NB4 (cell line): ENCODE measurements at regions not wholly inside any gene's neighbourhood (a gene's known extent, or its start where the extent isn't known, plus 50 kb on each side); places are given as distances from the start of the nearest gene placed in this dataset.
"Not testable (repeated sequence)": the region's sequence is repeated elsewhere in the genome, so short reads cannot be mapped to it uniquely, and the experiment has no call there.

Source experiments
- DNase-seq: peaks from one replicate; pipeline ENCODE4 v3.0.0; 2010; ENCODE audit warnings: low read depth
- H3K4me3 ChIP-seq: one replicate; pipeline ENCODE4 v1.5.1; 2011; ENCODE audit warnings: mild to moderate bottlenecking, low read depth, low read length, moderate library complexity
- MAX ChIP-seq: IDR thresholded peaks from 2 replicates; pipeline ENCODE4 v1.6.1; 2011; ENCODE audit warnings: low read depth, low read length
- MYC ChIP-seq: IDR thresholded peaks from 2 replicates; pipeline ENCODE4 v1.6.1; 2011; ENCODE audit warnings: low read depth, low read length
- POLR2A ChIP-seq: IDR thresholded peaks from 2 replicates; pipeline ENCODE4 v1.6.1; 2011; ENCODE audit warnings: mild to moderate bottlenecking; ENCODE audit not compliant: insufficient read length; ENCODE audit errors: extremely low read depth
- TF ChIP-seq, protein P1 (sequence below): IDR thresholded peaks from one replicate; pipeline ENCODE4 v1.5.1; 2012; ENCODE audit warnings: low read depth, low read length

DNA sequence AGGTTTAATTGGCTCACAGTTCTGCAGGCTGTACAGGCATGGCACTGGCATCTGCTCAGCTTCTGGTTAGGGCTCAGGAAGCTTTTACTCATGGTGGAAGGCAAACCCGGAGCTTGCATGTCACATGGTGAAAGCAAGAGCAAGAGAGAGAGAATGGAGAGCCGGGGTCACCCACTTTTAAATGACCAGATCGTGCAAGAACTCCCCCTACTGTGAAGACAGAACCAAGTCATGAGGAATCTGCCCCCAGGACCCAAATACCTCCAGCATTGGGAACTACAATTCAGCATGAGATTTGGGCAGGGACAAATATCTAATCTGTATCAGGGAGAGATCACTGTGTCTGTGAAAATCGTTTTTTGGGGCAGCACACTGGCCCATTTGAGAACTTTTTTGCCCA, 110.0 kb upstream of the MYO3A start:
- DNase-seq = no peak
- TF ChIP-seq MYC = no peak
- TF ChIP-seq, protein P1, sequence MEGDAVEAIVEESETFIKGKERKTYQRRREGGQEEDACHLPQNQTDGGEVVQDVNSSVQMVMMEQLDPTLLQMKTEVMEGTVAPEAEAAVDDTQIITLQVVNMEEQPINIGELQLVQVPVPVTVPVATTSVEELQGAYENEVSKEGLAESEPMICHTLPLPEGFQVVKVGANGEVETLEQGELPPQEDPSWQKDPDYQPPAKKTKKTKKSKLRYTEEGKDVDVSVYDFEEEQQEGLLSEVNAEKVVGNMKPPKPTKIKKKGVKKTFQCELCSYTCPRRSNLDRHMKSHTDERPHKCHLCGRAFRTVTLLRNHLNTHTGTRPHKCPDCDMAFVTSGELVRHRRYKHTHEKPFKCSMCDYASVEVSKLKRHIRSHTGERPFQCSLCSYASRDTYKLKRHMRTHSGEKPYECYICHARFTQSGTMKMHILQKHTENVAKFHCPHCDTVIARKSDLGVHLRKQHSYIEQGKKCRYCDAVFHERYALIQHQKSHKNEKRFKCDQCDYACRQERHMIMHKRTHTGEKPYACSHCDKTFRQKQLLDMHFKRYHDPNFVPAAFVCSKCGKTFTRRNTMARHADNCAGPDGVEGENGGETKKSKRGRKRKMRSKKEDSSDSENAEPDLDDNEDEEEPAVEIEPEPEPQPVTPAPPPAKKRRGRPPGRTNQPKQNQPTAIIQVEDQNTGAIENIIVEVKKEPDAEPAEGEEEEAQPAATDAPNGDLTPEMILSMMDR = no peak
- TF ChIP-seq POLR2A = no peak
- no peak for TF ChIP-seq MAX
- no peak overlapping the region for H3K4me3 ChIP-seq

GRCh38 chr10:25828475-25828874, 105.6 kb upstream of the MYO3A start:
- TF ChIP-seq MYC (no peak), MAX (no peak), POLR2A (no peak)
- TF ChIP-seq, protein P1 = no peak
- DNase-seq = no peak
- no peak overlapping the region for H3K4me3 ChIP-seq

DNA sequence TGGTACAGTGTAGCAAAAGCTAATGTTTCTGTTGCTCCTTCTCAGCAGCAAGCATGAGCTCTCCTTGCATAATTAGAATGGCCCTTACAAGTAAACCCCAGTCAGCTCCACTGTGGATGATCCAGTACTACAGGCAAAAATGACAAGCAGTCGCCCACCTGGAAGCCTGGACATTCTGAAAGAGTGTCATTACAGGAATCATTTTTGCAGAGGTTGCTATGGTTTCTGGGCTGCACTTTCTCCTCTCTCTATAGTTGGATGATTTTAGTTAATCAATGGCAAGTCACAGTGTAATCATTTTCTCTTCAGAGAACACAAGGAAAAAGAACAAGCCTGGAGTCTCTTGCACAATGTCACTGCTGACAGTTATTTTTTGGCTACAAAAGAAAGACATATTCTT, 102.9 kb upstream of the MYO3A start:
- TF ChIP-seq, protein P1 = no peak
- TF ChIP-seq MAX (no peak), MYC (no peak), POLR2A (no peak)
- no peak for DNase-seq
- H3K4me3 ChIP-seq = no peak overlapping the region

- TF ChIP-seq, protein P1 = no peak
- no peak for TF ChIP-seq POLR2A
- no peak for TF ChIP-seq MAX
- no peak for TF ChIP-seq MYC
- no peak overlapping the region for H3K4me3 ChIP-seq
- no peak for DNase-seq
Observed at GRCh38 chr10:25839683-25840082, 94.3 kb upstream of the MYO3A start.

DNA sequence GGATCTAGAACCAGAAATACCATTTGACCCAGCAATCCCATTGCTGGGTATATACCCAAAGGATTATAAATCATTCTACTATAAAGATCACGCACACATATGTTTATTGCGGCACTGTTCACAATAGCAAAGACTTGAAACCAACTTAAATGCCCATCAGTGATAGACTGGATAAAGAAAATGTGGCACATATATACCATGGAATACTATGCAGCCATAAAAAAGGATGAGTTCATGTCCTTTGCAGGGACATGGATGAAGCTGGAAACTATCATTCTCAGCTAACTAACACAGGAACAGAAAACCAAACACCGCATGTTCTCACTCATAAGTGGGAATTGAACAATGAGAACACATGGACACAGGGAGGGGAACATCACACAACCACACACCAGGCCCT, 93.2 kb upstream of the MYO3A start:
- DNase-seq, H3K4me3 ChIP-seq: not testable (repeated sequence)

- H3K4me3 ChIP-seq = no peak overlapping the region
- DNase-seq = no peak
- TF ChIP-seq MAX (no peak), POLR2A (no peak), MYC (no peak)
- TF ChIP-seq, protein P1 = no peak
Observed at GRCh38 chr10:25842146-25842545, 91.9 kb upstream of the MYO3A start.
